ENCODE measurements at regions not wholly inside any gene's neighbourhood (a gene's known extent, or its start where the extent isn't known, plus 50 kb on each side); places are given as distances from the start of the nearest gene placed in this dataset.

- Mint-ChIP-seq H3K9me3 (peaks cover 3 to 30% (median 7%) of the 10 kb centered on the region in 11 donors), H3K27ac (no peak overlapping the region), H3K4me3 (no peak overlapping the region), H3K4me1 (no peaks in the 10 kb centered on the region), H3K36me3 (peaks cover 0 to 7% (median 0%) of the 10 kb centered on the region in 5 donors), H3K27me3 (no peaks in the 10 kb centered on the region)
- Histone ChIP-seq H3K27me3 (ENCODE audit: control insufficient read depth in 2 of 2, insufficient read depth in 2 of 2, low read length in 2 of 2) (no peaks in the 10 kb centered on the region), H3K4me3 (ENCODE audit: low read length) (no peak overlapping the region), H3K4me1 (ENCODE audit: control insufficient read depth in 2 of 2, insufficient read depth in 2 of 2, low read length in 2 of 2) (no peaks in the 10 kb centered on the region), H3K9me3 (ENCODE audit: control insufficient read depth in 2 of 3, low read length in 3 of 3) (no peaks in the 10 kb centered on the region), H3K27ac (ENCODE audit: low read depth, low read length) (no peak overlapping the region), H3K36me3 (ENCODE audit: control insufficient read depth in 2 of 3, insufficient read depth in 3 of 3, low read length in 3 of 3) (no peaks in the 10 kb centered on the region)
- ChIA-PET CTCF (no interaction called here), POLR2A (no interaction called here)
- intact Hi-C loops (cut with micrococcal nuclease) = no loop called here
- ATAC-seq (no peak), DNase-seq (no peak)
Measured at GRCh38 chr21:19855522-19855921, 1142.7 kb upstream of the NCAM2 start.

- H3K27me3 ChIP-seq (ENCODE audit: control insufficient read depth in 2 of 2, insufficient read depth in 2 of 2, low read length in 2 of 2) = no peaks in the 10 kb centered on the region
- H3K36me3 Mint-ChIP-seq = no peaks in the 10 kb centered on the region
- H3K4me1 Mint-ChIP-seq = no peaks in the 10 kb centered on the region
- no peak for DNase-seq
- no peak overlapping the region for H3K4me3 ChIP-seq (ENCODE audit: low read length)
- intact Hi-C loops (cut with micrococcal nuclease) = no loop called here
- H3K9me3 Mint-ChIP-seq = peaks cover 0 to 9% (median 2%) of the 10 kb centered on the region in 11 donors
- H3K4me3 Mint-ChIP-seq = no peak overlapping the region
- H3K27ac Mint-ChIP-seq = no peak overlapping the region
- H3K27me3 Mint-ChIP-seq = no peaks in the 10 kb centered on the region
- ChIA-PET CTCF (no interaction called here), POLR2A (no interaction called here)
- no peak overlapping the region for H3K27ac ChIP-seq (ENCODE audit: low read depth, low read length)
- no peaks in the 10 kb centered on the region for H3K36me3 ChIP-seq (ENCODE audit: control insufficient read depth in 2 of 3, insufficient read depth in 3 of 3, low read length in 3 of 3)
- ATAC-seq = no peak
- H3K4me1 ChIP-seq (ENCODE audit: control insufficient read depth in 2 of 2, insufficient read depth in 2 of 2, low read length in 2 of 2) = no peaks in the 10 kb centered on the region
- no peaks in the 10 kb centered on the region for H3K9me3 ChIP-seq (ENCODE audit: control insufficient read depth in 2 of 3, low read length in 3 of 3)
Measured at GRCh38 chr21:19864476-19864875, 1133.7 kb upstream of the NCAM2 start.

- ChIA-PET CTCF (no interaction called here), POLR2A (no interaction called here)
- Mint-ChIP-seq H3K36me3 (no peaks in the 10 kb centered on the region), H3K9me3 (peaks cover 0 to 7% (median 0%) of the 10 kb centered on the region in 11 donors), H3K27me3 (no peaks in the 10 kb centered on the region), H3K4me3 (no peak overlapping the region), H3K4me1 (no peaks in the 10 kb centered on the region), H3K27ac (no peak overlapping the region)
- H3K4me3 ChIP-seq (ENCODE audit: low read length) = no peak overlapping the region
- DNase-seq = no peak
- H3K27ac ChIP-seq (ENCODE audit: low read depth, low read length) = no peak overlapping the region
- no peak for ATAC-seq
- intact Hi-C loops (cut with micrococcal nuclease) = no loop called here
- H3K9me3 ChIP-seq (ENCODE audit: control insufficient read depth in 2 of 3, low read length in 3 of 3) = no peaks in the 10 kb centered on the region
- H3K36me3 ChIP-seq (ENCODE audit: control insufficient read depth in 2 of 3, insufficient read depth in 3 of 3, low read length in 3 of 3) = no peaks in the 10 kb centered on the region
- no peaks in the 10 kb centered on the region for H3K4me1 ChIP-seq (ENCODE audit: control insufficient read depth in 2 of 2, insufficient read depth in 2 of 2, low read length in 2 of 2)
- no peaks in the 10 kb centered on the region for H3K27me3 ChIP-seq (ENCODE audit: control insufficient read depth in 2 of 2, insufficient read depth in 2 of 2, low read length in 2 of 2)
Measured at GRCh38 chr21:19870682-19871081, 1127.5 kb upstream of the NCAM2 start.

- Histone ChIP-seq H3K4me3 (ENCODE audit: low read length) (no peak overlapping the region), H3K4me1 (ENCODE audit: control insufficient read depth in 2 of 2, insufficient read depth in 2 of 2, low read length in 2 of 2) (no peaks in the 10 kb centered on the region), H3K27me3 (ENCODE audit: control insufficient read depth in 2 of 2, insufficient read depth in 2 of 2, low read length in 2 of 2) (no peaks in the 10 kb centered on the region), H3K36me3 (ENCODE audit: control insufficient read depth in 2 of 3, insufficient read depth in 3 of 3, low read length in 3 of 3) (no peaks in the 10 kb centered on the region), H3K9me3 (ENCODE audit: control insufficient read depth in 2 of 3, low read length in 3 of 3) (no peaks in the 10 kb centered on the region), H3K27ac (ENCODE audit: low read depth, low read length) (no peak overlapping the region)
- ChIA-PET CTCF (no interaction called here), POLR2A (no interaction called here)
- Mint-ChIP-seq H3K4me1 (no peaks in the 10 kb centered on the region), H3K27ac (no peak overlapping the region), H3K36me3 (no peaks in the 10 kb centered on the region), H3K9me3 (peaks cover 0 to 14% (median 3%) of the 10 kb centered on the region in 11 donors), H3K4me3 (no peak overlapping the region), H3K27me3 (no peaks in the 10 kb centered on the region)
- DNase-seq (no peak), ATAC-seq (no peak)
- intact Hi-C loops (cut with micrococcal nuclease) = no loop called here
Measured at GRCh38 chr21:19874521-19874920, 1123.7 kb upstream of the NCAM2 start.

- ChIA-PET POLR2A (no interaction called here), CTCF (no interaction called here)
- no peaks in the 10 kb centered on the region for H3K36me3 ChIP-seq (ENCODE audit: control insufficient read depth in 2 of 3, insufficient read depth in 3 of 3, low read length in 3 of 3)
- H3K27me3 ChIP-seq (ENCODE audit: control insufficient read depth in 2 of 2, insufficient read depth in 2 of 2, low read length in 2 of 2) = no peaks in the 10 kb centered on the region
- no peaks in the 10 kb centered on the region for H3K36me3 Mint-ChIP-seq
- DNase-seq (no peak), ATAC-seq (no peak)
- H3K27ac ChIP-seq (ENCODE audit: low read depth, low read length) = no peak overlapping the region
- H3K4me1 ChIP-seq (ENCODE audit: control insufficient read depth in 2 of 2, insufficient read depth in 2 of 2, low read length in 2 of 2) = no peaks in the 10 kb centered on the region
- peaks cover 0 to 16% (median 4%) of the 10 kb centered on the region in 11 donors for H3K9me3 Mint-ChIP-seq
- H3K27ac Mint-ChIP-seq = no peak overlapping the region
- no peaks in the 10 kb centered on the region for H3K4me1 Mint-ChIP-seq
- intact Hi-C loops (cut with micrococcal nuclease) = no loop called here
- H3K27me3 Mint-ChIP-seq = no peaks in the 10 kb centered on the region
- no peak overlapping the region for H3K4me3 ChIP-seq (ENCODE audit: low read length)
- no peak overlapping the region for H3K4me3 Mint-ChIP-seq
- H3K9me3 ChIP-seq (ENCODE audit: control insufficient read depth in 2 of 3, low read length in 3 of 3) = no peaks in the 10 kb centered on the region
Measured at GRCh38 chr21:19878133-19878532, 1120.1 kb upstream of the NCAM2 start.

GRCh38 chr21:19899645-19900044 is 1098.6 kb upstream of the NCAM2 start:
- Histone ChIP-seq H3K4me1 (ENCODE audit: control insufficient read depth in 2 of 2, insufficient read depth in 2 of 2, low read length in 2 of 2) (no peaks in the 10 kb centered on the region), H3K36me3 (ENCODE audit: control insufficient read depth in 2 of 3, insufficient read depth in 3 of 3, low read length in 3 of 3) (no peaks in the 10 kb centered on the region), H3K9me3 (ENCODE audit: control insufficient read depth in 2 of 3, low read length in 3 of 3) (no peaks in the 10 kb centered on the region), H3K27me3 (ENCODE audit: control insufficient read depth in 2 of 2, insufficient read depth in 2 of 2, low read length in 2 of 2) (no peaks in the 10 kb centered on the region), H3K27ac (ENCODE audit: low read depth, low read length) (no peak overlapping the region), H3K4me3 (ENCODE audit: low read length) (no peak overlapping the region)
- intact Hi-C loops (cut with micrococcal nuclease) = no loop called here
- H3K4me3 Mint-ChIP-seq = no peak overlapping the region
- H3K27me3 Mint-ChIP-seq = no peaks in the 10 kb centered on the region
- no peaks in the 10 kb centered on the region for H3K4me1 Mint-ChIP-seq
- H3K27ac Mint-ChIP-seq = no peak overlapping the region
- H3K36me3 Mint-ChIP-seq = no peaks in the 10 kb centered on the region
- peaks cover 3 to 23% (median 10%) of the 10 kb centered on the region in 11 donors for H3K9me3 Mint-ChIP-seq
- ATAC-seq = no peak
- CTCF ChIA-PET = no interaction called here
- DNase-seq = no peak
- POLR2A ChIA-PET = no interaction called here

GRCh38 chr21:19900149-19900548 is 1098.1 kb upstream of the NCAM2 start:
- no peak for ATAC-seq
- H3K27ac Mint-ChIP-seq = no peak overlapping the region
- no peaks in the 10 kb centered on the region for H3K4me1 Mint-ChIP-seq
- H3K27me3 Mint-ChIP-seq = no peaks in the 10 kb centered on the region
- Histone ChIP-seq H3K4me3 (ENCODE audit: low read length) (no peak overlapping the region), H3K36me3 (ENCODE audit: control insufficient read depth in 2 of 3, insufficient read depth in 3 of 3, low read length in 3 of 3) (no peaks in the 10 kb centered on the region), H3K4me1 (ENCODE audit: control insufficient read depth in 2 of 2, insufficient read depth in 2 of 2, low read length in 2 of 2) (no peaks in the 10 kb centered on the region), H3K9me3 (ENCODE audit: control insufficient read depth in 2 of 3, low read length in 3 of 3) (no peaks in the 10 kb centered on the region), H3K27me3 (ENCODE audit: control insufficient read depth in 2 of 2, insufficient read depth in 2 of 2, low read length in 2 of 2) (no peaks in the 10 kb centered on the region), H3K27ac (ENCODE audit: low read depth, low read length) (no peak overlapping the region)
- no peak overlapping the region for H3K4me3 Mint-ChIP-seq
- intact Hi-C loops (cut with micrococcal nuclease) = no loop called here
- H3K36me3 Mint-ChIP-seq = no peaks in the 10 kb centered on the region
- ChIA-PET CTCF (no interaction called here), POLR2A (no interaction called here)
- H3K9me3 Mint-ChIP-seq = peaks cover 3 to 23% (median 11%) of the 10 kb centered on the region in 11 donors
- DNase-seq = no peak
